ENCODE measurements at regions not wholly inside any gene's neighbourhood (a gene's known extent, or its start where the extent isn't known, plus 50 kb on each side); places are given as distances from the start of the nearest gene placed in this dataset.
"Not testable (repeated sequence)": the region's sequence is repeated elsewhere in the genome, so short reads cannot be mapped to it uniquely, and the experiment has no call there.

DNA sequence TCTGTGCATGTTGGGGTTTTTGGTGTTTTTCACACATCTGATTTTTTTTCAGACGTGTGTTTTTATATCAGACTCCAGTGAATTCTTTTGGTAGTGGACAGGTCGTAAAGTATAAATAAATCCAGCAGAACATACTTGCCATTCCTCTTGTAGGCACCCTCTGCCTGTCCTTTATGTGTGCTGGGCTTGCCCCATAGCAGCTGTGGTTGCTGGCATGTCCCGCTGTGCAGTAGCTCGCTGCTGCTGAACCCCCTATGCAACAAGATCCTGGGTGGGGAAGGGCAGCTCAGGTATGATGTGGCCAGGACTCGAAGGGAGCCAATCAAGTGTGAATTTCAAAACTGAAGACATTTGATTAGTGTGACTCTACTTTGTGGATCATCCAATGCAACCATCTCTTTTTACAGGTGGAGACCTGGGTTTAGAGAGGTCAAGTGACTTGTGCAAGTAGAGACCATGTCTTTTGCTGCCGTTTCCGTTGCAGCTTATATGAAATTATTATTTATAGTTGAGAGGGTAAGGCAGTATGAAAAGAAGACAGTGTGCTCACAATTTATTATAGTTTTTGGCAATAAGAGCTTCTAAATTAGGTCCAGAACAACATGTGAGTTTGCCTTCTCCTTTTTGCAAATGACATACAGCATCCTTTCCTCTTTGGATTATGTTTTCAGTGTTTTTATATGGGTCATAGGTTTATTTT, 350.8 kb upstream of the C2CD4B start:
- Histone ChIP-seq H3K4me3 (ENCODE audit: low read depth in 1 of 2, low read length in 2 of 2) (no peak overlapping the region), H3K36me3 (ENCODE audit: control insufficient read depth in 1 of 2, insufficient read depth in 2 of 2, low read length in 2 of 2) (no peaks in the 10 kb centered on the region), H3K27ac (ENCODE audit: low read length) (no peak overlapping the region)

DNA sequence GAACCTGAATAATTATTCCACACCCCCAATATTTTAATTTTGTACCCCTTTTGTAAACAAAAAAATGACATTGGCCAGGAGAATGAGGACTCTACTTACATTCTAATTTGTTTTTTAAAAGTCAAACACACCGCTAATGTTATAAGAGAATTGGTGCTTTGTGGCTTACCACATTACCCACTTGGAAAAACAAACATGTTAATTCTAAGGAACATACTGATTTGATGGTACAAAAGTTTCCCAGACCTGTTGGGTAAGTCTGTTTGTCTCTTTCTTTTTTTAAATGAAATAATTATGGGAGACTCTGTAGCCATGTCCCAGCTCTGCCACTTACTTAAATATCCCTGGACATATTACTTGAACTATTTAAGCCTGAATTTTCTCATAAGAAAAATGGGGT, 352.5 kb upstream of the C2CD4B start:
- no peaks in the 10 kb centered on the region for H3K4me1 ChIP-seq (ENCODE audit: control insufficient read depth in 1 of 2, insufficient read depth in 2 of 2, low read length in 2 of 2)
- H3K36me3 ChIP-seq (ENCODE audit: control insufficient read depth in 1 of 2, insufficient read depth in 2 of 2, low read length in 2 of 2), result no peaks in the 10 kb centered on the region
- H3K4me3 ChIP-seq (ENCODE audit: low read depth in 1 of 2, low read length in 2 of 2), result no peak overlapping the region
- H3K9me3 ChIP-seq (ENCODE audit: control insufficient read depth in 1 of 2, low read length in 2 of 2), result no peaks in the 10 kb centered on the region
- H3K27me3 ChIP-seq (ENCODE audit: low read depth, low read length), result no peaks in the 10 kb centered on the region
- no peak overlapping the region for H3K27ac ChIP-seq (ENCODE audit: low read length)

More for the DNA sequence above, 350.8 kb upstream of the C2CD4B start:
- Histone ChIP-seq H3K27me3 (ENCODE audit: low read depth, low read length) (no peaks in the 10 kb centered on the region), H3K4me1 (ENCODE audit: control insufficient read depth in 1 of 2, insufficient read depth in 2 of 2, low read length in 2 of 2) (no peaks in the 10 kb centered on the region), H3K9me3 (ENCODE audit: control insufficient read depth in 1 of 2, low read length in 2 of 2) (no peaks in the 10 kb centered on the region)

DNA sequence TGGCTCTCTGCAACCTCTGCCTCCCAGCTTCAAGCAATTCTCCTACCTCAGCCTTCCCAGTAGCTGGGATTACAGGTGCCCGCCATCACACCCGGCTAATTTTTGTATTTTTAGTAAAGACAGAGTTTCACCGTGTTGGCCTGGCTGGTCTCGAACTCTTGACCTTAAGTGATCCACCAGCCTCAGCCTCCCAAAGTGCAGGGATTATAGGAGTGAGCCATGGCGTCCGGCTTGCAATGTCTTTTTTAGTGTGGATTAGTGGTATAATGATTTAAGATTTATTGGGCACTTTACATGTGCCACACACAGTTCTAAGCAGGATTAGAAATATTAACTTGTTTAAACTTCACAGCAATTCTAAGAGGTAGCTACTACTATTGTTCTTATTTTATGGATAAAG, 353.6 kb upstream of the C2CD4B start:
- H3K27ac ChIP-seq (ENCODE audit: low read length); H3K36me3 ChIP-seq (ENCODE audit: control insufficient read depth in 1 of 2, insufficient read depth in 2 of 2, low read length in 2 of 2): not testable (repeated sequence)

DNA sequence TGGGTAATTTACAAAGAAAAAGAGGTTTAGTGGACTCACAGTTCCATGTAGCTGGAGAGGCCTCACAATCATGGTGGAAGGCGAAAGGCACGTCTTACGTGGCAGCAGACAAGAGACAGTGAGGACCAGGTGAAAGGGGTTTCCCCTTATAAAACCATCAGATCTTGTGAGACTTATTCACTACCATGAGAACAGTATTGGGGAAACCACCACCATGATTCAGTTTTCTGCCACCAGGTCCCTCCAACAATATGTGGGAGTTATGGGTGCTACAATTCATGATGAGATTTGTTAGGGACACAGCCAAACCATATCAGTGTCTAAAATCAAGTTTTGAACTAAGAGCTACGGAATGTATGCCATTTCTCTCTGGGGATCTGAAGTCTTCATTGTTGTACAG, 354.8 kb upstream of the C2CD4B start:
- no peaks in the 10 kb centered on the region for H3K4me1 ChIP-seq (ENCODE audit: control insufficient read depth in 1 of 2, insufficient read depth in 2 of 2, low read length in 2 of 2)

More for the DNA sequence above, 353.6 kb upstream of the C2CD4B start:
- H3K4me3 ChIP-seq (ENCODE audit: low read depth in 1 of 2, low read length in 2 of 2); H3K4me1 ChIP-seq (ENCODE audit: control insufficient read depth in 1 of 2, insufficient read depth in 2 of 2, low read length in 2 of 2); H3K27me3 ChIP-seq (ENCODE audit: low read depth, low read length); H3K9me3 ChIP-seq (ENCODE audit: control insufficient read depth in 1 of 2, low read length in 2 of 2): not testable (repeated sequence)

DNA sequence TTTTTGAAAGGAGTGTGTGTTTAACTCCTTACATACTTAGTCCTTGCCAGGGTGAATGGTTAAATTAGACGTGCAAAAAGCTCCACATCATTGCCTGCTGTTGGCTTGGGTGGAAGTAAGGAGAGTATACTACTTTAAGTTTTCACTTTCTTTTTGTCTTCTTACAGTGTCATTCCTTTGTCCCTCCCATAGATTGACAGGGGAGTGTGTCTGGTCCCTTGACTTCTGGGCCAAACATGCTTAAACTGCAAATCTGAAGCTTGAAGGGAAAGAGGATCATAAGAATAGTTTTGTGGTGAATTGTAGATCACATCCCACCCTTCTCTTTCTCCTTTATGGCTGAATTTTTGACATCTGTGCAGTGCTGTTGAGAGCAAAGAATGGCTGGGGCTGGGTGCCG, 355.8 kb upstream of the C2CD4B start:
- no peaks in the 10 kb centered on the region for H3K4me1 ChIP-seq (ENCODE audit: control insufficient read depth in 1 of 2, insufficient read depth in 2 of 2, low read length in 2 of 2)
- no peak overlapping the region for H3K4me3 ChIP-seq (ENCODE audit: low read depth in 1 of 2, low read length in 2 of 2)
- H3K9me3 ChIP-seq (ENCODE audit: control insufficient read depth in 1 of 2, low read length in 2 of 2), result no peaks in the 10 kb centered on the region
- H3K27ac ChIP-seq (ENCODE audit: low read length), result no peak overlapping the region
- no peaks in the 10 kb centered on the region for H3K27me3 ChIP-seq (ENCODE audit: low read depth, low read length)
- no peaks in the 10 kb centered on the region for H3K36me3 ChIP-seq (ENCODE audit: control insufficient read depth in 1 of 2, insufficient read depth in 2 of 2, low read length in 2 of 2)

More for the DNA sequence above, 354.8 kb upstream of the C2CD4B start:
- H3K27me3 ChIP-seq (ENCODE audit: low read depth, low read length), result no peaks in the 10 kb centered on the region
- H3K4me3 ChIP-seq (ENCODE audit: low read depth in 1 of 2, low read length in 2 of 2), result no peak overlapping the region
- H3K36me3 ChIP-seq (ENCODE audit: control insufficient read depth in 1 of 2, insufficient read depth in 2 of 2, low read length in 2 of 2), result no peaks in the 10 kb centered on the region
- H3K27ac ChIP-seq (ENCODE audit: low read length), result no peak overlapping the region
- no peaks in the 10 kb centered on the region for H3K9me3 ChIP-seq (ENCODE audit: control insufficient read depth in 1 of 2, low read length in 2 of 2)

DNA sequence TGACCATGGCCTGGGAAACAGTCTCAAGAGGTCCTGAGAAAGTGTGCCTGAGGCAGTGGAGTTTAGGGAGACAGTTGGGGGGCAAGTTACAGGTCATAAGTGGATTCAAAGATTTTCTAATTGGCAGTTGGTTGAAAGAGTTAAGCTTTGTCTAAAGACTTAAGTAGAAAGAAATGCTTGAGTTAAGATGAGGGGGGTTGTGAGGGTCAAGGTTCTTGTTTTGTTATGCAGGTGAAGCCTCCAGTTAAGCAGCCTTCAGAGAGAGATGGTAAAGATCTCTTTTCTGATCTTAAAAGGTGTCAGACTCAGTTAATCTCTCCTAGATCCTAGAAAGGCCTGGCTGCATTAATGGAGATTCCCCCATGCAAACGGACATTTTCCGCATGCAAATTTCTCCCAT, 356.3 kb upstream of the C2CD4B start:
- Histone ChIP-seq H3K4me1 (ENCODE audit: control insufficient read depth in 1 of 2, insufficient read depth in 2 of 2, low read length in 2 of 2) (no peaks in the 10 kb centered on the region), H3K27me3 (ENCODE audit: low read depth, low read length) (no peaks in the 10 kb centered on the region), H3K27ac (ENCODE audit: low read length) (no peak overlapping the region), H3K4me3 (ENCODE audit: low read depth in 1 of 2, low read length in 2 of 2) (no peak overlapping the region), H3K36me3 (ENCODE audit: control insufficient read depth in 1 of 2, insufficient read depth in 2 of 2, low read length in 2 of 2) (no peaks in the 10 kb centered on the region), H3K9me3 (ENCODE audit: control insufficient read depth in 1 of 2, low read length in 2 of 2) (no peaks in the 10 kb centered on the region)

DNA sequence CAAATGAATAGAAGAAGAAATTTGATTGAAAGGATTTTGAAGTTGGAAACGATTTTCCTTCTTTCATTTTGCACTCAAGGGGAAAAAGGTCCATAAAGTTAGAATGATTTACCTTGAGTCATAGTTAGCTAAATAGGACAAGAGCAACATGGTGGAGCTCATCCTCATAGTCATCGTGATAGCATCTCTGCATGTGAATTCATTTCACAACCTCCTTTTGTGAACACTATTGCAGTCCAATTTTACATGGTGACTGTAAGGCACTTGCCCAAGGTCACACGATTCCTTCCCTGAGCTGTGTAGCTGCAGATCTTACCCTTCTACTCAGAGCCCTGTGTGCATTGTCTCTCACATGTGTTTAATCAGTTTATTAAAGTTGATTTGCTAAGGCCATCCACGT, 359.8 kb upstream of the C2CD4B start:
- H3K4me1 ChIP-seq (ENCODE audit: control insufficient read depth in 1 of 2, insufficient read depth in 2 of 2, low read length in 2 of 2), result no peaks in the 10 kb centered on the region
- no peak overlapping the region for H3K4me3 ChIP-seq (ENCODE audit: low read depth in 1 of 2, low read length in 2 of 2)
- no peak overlapping the region for H3K27ac ChIP-seq (ENCODE audit: low read length)
- H3K27me3 ChIP-seq (ENCODE audit: low read depth, low read length), result no peaks in the 10 kb centered on the region
- no peaks in the 10 kb centered on the region for H3K9me3 ChIP-seq (ENCODE audit: control insufficient read depth in 1 of 2, low read length in 2 of 2)
- no peaks in the 10 kb centered on the region for H3K36me3 ChIP-seq (ENCODE audit: control insufficient read depth in 1 of 2, insufficient read depth in 2 of 2, low read length in 2 of 2)

DNA sequence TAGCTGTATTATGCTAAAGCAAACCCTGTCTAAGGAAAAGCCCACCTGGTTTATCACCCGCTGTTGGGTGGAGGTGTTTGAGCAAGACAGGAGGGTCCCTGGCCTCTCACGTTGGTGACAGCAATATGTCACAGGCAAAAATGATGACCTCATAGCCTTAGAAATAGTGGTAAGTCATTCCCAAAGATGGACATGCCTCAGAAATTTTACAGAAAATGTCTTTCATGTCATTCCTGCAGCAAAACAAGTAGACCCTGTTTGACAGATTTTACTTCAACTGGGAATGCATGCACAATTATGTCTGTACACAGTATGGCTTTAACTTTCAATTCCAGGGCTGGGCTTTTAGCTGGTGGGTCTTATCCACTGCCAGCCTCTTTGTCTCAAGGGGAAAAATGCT, 362.3 kb upstream of the C2CD4B start:
- Histone ChIP-seq H3K4me1 (ENCODE audit: control insufficient read depth in 1 of 2, insufficient read depth in 2 of 2, low read length in 2 of 2) (no peaks in the 10 kb centered on the region), H3K27ac (ENCODE audit: low read length) (no peak overlapping the region), H3K27me3 (ENCODE audit: low read depth, low read length) (no peaks in the 10 kb centered on the region), H3K9me3 (ENCODE audit: control insufficient read depth in 1 of 2, low read length in 2 of 2) (no peaks in the 10 kb centered on the region), H3K36me3 (ENCODE audit: control insufficient read depth in 1 of 2, insufficient read depth in 2 of 2, low read length in 2 of 2) (no peaks in the 10 kb centered on the region), H3K4me3 (ENCODE audit: low read depth in 1 of 2, low read length in 2 of 2) (no peak overlapping the region)

DNA sequence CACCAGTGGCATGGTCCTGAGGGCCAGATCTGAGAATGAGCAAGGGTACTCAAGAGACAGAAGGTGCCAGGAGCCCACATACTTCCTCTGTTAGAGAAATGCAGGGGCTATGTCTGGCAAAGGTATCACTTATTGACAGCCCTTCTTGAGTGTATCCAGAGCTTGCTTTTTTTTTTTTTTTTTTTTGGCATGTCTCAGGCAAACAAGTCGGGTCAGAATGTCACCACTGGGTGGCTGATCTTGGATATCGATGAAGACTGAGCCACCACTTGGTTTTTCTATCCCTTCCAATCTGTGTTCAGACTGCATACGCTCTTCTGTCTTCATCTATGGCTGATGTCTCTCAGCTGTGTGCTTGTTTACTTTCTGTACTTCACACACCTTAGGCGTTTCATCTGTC, 363.4 kb upstream of the C2CD4B start:
- no peaks in the 10 kb centered on the region for H3K27me3 ChIP-seq (ENCODE audit: low read depth, low read length)
- H3K4me1 ChIP-seq (ENCODE audit: control insufficient read depth in 1 of 2, insufficient read depth in 2 of 2, low read length in 2 of 2), result no peaks in the 10 kb centered on the region
- H3K36me3 ChIP-seq (ENCODE audit: control insufficient read depth in 1 of 2, insufficient read depth in 2 of 2, low read length in 2 of 2), result no peaks in the 10 kb centered on the region
- no peak overlapping the region for H3K27ac ChIP-seq (ENCODE audit: low read length)
- H3K9me3 ChIP-seq (ENCODE audit: control insufficient read depth in 1 of 2, low read length in 2 of 2), result no peaks in the 10 kb centered on the region
- no peak overlapping the region for H3K4me3 ChIP-seq (ENCODE audit: low read depth in 1 of 2, low read length in 2 of 2)

DNA sequence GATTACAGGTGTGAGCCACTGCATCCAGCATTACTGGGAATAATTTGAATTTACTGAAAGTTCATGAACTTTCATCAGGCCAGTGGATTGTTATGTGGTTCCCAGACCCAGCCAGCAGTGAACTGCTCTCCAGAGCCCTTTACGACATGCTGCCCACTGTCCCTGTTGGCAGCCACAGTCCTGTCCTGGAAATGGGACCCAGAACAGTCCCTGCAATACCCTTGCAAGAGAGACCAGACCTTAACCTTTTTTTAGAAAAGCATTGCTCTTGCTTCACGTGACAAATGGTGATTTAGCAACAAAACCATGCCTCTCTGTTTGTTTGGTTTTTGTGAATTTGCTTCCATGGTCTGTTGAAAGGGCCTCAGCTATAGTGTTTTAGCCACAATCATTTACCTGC, 367.3 kb upstream of the C2CD4B start:
- H3K9me3 ChIP-seq (ENCODE audit: control insufficient read depth in 1 of 2, low read length in 2 of 2), result no peaks in the 10 kb centered on the region
- H3K4me1 ChIP-seq (ENCODE audit: control insufficient read depth in 1 of 2, insufficient read depth in 2 of 2, low read length in 2 of 2), result no peaks in the 10 kb centered on the region
- no peak overlapping the region for H3K4me3 ChIP-seq (ENCODE audit: low read depth in 1 of 2, low read length in 2 of 2)
- no peaks in the 10 kb centered on the region for H3K27me3 ChIP-seq (ENCODE audit: low read depth, low read length)
- H3K27ac ChIP-seq (ENCODE audit: low read length), result no peak overlapping the region
- H3K36me3 ChIP-seq (ENCODE audit: control insufficient read depth in 1 of 2, insufficient read depth in 2 of 2, low read length in 2 of 2), result no peaks in the 10 kb centered on the region

DNA sequence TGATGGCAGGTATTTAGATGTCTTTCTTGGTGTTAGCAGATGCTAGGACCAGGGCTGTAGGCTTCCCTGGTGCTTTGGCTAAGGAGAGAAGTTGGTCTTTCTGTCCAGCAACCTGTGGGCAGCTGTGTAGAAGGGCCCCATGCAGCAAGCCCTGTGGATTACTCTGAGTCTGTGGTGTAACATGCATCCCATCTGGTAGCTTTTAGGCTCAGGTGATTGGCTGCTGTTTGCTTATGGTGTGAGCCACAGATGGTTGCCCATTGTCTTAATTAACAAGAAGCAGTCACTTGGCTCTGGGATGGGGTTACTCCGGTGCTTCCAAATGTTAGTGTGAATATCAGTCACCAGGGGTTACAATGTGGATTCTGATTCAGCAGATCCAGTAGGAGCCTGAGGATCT, 368.6 kb upstream of the C2CD4B start:
- Histone ChIP-seq H3K36me3 (ENCODE audit: control insufficient read depth in 1 of 2, insufficient read depth in 2 of 2, low read length in 2 of 2) (no peaks in the 10 kb centered on the region), H3K4me1 (ENCODE audit: control insufficient read depth in 1 of 2, insufficient read depth in 2 of 2, low read length in 2 of 2) (no peaks in the 10 kb centered on the region), H3K9me3 (ENCODE audit: control insufficient read depth in 1 of 2, low read length in 2 of 2) (no peaks in the 10 kb centered on the region), H3K27ac (ENCODE audit: low read length) (no peak overlapping the region), H3K4me3 (ENCODE audit: low read depth in 1 of 2, low read length in 2 of 2) (no peak overlapping the region), H3K27me3 (ENCODE audit: low read depth, low read length) (no peaks in the 10 kb centered on the region)

DNA sequence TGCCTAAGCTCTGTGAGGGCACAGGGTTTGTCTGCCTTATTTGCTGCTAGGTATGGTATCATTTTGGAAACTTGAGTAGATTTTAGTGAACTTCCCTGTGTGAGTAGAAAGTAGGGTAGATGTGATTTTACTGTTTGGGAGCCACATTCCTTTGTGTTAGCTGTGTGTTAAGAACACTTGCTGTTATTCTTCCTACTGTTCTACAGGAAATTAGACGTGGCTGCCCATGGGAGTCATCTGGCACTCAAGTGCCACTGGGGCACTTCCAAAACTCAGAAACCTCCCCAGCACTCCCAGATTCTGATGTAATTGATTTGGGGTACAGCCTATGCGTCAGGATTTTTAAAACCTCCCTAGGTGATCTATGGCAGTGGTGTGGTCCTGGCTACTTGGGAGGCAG, 369.9 kb upstream of the C2CD4B start:
- Histone ChIP-seq H3K4me3 (ENCODE audit: low read depth in 1 of 2, low read length in 2 of 2) (no peak overlapping the region), H3K27me3 (ENCODE audit: low read depth, low read length) (no peaks in the 10 kb centered on the region), H3K27ac (ENCODE audit: low read length) (no peak overlapping the region), H3K4me1 (ENCODE audit: control insufficient read depth in 1 of 2, insufficient read depth in 2 of 2, low read length in 2 of 2) (no peaks in the 10 kb centered on the region), H3K9me3 (ENCODE audit: control insufficient read depth in 1 of 2, low read length in 2 of 2) (no peaks in the 10 kb centered on the region), H3K36me3 (ENCODE audit: control insufficient read depth in 1 of 2, insufficient read depth in 2 of 2, low read length in 2 of 2) (no peaks in the 10 kb centered on the region)

Measured in muscle layer of duodenum (tissue), 2 donors.